Stimulated activated CD4-positive, alpha-beta T cell treated with anti-CD3 and anti-CD28 coated beads, TNF-alpha, amount 100 ng/mL, for 24 hours (primary cell): ENCODE measurements at regions not wholly inside any gene's neighbourhood (a gene's known extent, or its start where the extent isn't known, plus 50 kb on each side); places are given as distances from the start of the nearest gene placed in this dataset.
"Not testable (repeated sequence)": the region's sequence is repeated elsewhere in the genome, so short reads cannot be mapped to it uniquely, and the experiment has no call there.

Experiments
- DNase-seq, 3 experiments: peaks; one replicate each; pipeline ENCODE4 v3.0.0-alpha.2; 2020; ENCODE audit warnings: low read depth in 3 of 3

DNA sequence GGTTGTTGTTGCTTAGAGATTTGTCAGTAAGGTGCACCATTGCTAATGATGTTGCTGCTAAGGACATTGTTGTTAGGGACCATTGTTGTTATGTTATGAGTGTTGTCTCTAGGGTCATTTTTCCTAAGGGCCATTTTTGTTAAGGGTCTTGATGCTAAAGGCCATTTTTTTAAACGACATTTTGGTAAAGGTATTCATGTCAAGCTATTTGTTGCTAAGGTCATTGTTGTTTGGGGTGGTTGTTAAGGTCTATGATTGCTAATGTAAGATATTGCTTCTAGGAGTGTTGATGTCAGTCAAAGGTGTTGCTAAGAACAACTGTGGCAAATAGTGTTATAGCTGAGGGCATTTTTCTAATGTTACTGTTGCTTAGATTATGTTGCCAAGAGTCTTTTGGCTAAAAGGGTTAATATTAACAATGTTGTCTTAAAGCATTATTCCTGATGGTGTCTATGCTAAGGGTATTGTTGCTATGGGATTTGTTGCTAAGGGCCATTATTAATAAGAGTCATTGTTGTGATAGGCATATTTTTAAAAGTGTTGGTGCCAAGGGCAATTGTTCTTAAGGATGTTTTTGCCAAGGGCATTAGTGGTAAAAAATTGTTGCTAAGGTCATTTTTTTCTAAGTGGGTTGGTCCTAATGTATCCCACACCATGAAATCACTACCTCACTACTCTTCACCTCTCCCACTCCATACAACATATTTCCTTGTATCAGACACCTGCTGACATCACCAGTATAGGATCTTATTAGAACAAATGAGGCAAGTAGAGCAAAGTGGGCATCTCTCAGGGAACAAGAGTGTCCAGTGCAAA, 56.2 kb downstream of the SPATA31A6 start:
- DNase-seq, result not testable (repeated sequence)

DNA sequence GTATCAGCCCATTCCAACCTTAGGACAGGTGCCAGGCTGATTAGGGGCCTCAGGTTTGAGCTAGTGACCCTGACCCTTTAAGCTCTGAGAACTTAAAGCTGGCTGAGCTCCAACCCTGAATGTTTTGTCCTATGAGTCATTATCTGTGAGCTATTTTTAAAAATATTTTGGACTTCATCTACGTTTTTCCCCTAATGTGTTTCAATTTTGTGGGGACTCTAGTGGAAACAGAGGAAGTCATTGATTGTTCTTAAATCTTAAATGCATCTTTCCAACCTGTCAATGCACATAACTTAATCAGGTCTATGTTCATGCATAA, 56.8 kb downstream of the SPATA31A6 start:
- not testable (repeated sequence) for DNase-seq

DNA sequence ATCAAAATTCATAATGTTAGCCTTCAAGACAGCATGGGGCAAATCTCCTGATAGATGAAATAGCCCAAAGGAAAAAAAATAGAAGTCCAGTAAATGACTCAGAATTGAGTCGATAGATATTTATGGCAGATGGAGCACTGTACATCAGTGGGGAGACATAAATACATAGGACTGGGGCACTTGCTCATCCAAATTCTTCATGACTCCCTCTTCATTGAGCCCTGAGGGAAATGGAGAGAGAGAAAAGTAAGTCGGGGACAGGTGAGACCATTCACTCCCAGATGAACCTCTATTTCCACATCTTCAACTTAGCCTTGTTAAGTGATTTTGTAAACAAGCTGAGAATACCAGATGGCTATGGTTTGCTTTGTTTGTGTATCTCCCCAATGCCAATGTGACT, 59.8 kb downstream of the SPATA31A6 start:
- DNase-seq, result not testable (repeated sequence)

DNA sequence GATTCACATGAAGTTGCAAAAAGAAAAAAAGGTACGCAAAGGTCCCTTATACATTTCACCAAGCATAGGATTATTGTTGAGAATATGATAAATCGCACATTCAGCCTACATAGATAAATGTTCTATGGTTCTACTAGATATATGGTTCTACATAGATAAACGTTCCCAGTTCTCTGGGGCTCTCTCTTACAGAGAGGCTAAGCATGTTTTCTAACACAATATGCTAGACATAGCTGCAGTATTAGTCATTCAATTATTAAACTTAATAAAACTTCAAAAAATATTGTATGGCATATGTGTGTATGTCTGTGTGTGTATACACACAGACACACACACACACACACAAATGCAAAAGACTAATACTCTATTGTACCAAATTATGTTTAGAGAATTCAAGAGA, 60.4 kb downstream of the SPATA31A6 start:
- not testable (repeated sequence) for DNase-seq

DNA sequence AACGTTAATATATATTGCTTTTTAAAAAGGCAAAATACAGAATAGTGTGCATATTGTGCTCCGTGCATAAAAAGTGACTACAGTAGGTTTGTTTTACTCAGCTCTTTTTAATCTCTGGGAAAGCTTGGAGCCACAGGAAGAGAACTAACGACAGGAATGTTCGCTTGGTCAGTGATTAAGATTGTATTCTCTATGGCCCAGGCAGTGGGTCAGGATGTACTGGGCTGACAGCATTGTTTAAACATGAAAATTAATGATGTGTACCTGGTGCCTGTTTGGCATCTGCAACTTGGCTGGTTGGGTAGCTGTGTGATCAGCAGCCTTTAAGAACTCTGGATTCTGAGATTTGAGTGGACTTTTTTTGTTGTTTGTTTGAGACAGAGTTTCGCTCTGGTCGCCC, 85.3 kb downstream of the SPATA31A6 start:
- not testable (repeated sequence) for DNase-seq

DNA sequence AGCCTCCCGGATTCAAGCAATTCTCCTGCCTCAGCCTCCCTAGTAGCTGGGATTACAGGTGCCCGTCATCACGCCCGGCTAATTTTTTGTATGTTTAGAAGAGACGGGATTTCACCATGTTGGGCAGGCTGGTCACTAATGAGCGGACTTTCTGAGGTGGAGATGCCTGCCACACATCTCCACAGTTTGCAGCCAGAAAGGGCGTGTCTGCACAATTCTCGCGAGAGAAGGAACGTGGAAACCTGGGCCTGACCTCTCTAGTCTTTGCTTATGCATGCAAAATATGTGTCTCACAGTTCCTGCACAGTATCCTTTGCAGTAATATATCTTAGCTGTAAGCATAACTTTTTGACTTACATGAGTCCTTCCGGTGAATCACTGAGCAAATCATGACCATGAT, 85.7 kb downstream of the SPATA31A6 start:
- DNase-seq, result not testable (repeated sequence)

DNA sequence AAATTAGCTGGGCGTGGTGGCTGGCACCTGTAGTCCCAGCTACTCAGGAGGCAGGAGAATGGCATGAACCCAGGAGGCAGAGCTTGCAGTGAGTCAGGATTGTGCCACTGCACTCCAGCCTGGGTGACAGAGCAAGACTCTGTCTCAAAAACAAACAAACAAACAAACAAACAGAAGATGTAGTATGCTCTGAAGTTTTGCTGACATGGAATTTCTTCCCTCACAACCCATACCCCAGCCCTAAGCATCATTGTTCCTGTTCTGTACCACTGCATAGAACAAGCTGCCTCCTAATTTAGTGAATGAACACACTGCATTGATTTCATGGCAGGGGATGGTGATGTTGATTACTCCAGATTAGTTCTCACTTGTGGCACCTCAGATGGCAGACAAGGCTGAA, 89.7 kb downstream of the SPATA31A6 start:
- DNase-seq, result not testable (repeated sequence)

DNA sequence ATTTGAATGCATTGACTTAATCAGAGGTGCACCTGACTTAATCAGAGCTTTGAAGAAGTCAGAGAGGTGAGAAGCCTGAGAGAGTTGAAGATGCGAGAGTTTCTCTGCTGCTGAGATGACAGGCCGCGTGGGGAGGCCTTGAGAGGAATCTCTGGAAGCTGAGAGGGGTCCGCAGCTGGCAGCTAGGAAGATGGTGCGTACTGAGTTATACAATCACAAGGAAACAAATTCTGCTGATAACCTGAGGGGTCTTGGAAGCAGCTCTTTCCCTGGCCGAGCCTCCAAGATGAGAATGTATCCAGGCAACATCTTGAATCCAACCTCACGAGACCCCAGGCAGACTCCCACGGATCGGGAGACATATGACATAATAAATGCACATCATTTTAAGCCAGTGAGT, 91.7 kb downstream of the SPATA31A6 start:
- no peak for DNase-seq

DNA sequence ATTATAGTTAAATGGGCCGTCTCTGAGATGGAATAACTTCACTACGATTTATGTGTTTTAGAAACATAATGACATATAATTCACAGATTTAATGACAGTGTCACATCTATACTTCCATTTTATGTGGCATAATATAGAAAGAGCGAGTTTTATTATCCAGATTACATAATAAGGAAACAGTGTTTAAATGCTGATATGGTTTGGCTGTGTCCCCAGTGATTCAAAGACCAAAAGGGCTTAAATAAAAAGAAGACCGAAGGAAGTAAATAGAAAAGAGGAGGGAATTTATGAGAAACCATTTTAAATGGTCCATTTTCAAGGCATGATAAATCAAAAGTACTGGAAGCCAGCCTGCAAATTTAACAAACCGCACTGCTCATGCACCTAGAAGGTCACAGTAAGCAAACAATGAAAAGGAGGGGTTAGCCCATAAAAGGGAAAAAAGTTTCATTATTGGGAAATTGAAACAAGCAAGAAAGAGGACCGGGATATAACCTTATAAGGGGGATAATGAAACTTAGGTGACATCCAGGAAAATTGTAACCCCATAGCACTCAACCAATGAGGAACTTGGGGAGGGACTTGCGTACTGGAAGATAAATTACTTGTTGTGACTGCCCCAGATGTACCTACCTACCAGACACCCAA, 99.2 kb downstream of the SPATA31A6 start:
- DNase-seq, result not testable (repeated sequence)

DNA sequence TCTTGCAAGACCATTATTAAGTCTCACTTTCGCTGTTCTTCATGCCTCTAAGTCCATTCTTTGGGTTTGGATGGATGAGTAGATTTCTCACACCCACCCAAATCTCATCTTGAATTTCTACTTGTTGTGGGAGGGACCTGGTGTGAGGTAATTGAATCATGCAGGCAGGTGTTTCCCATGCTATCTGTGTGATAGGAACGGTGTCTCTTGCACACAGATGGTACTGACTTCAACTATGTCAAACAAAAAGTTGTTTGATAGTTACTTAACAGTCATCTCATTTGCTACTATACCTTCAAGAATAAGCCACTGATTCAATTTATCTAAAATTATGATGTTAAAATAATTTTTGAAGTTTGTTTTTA, 99.7 kb downstream of the SPATA31A6 start:
- DNase-seq, result not testable (repeated sequence)

DNA sequence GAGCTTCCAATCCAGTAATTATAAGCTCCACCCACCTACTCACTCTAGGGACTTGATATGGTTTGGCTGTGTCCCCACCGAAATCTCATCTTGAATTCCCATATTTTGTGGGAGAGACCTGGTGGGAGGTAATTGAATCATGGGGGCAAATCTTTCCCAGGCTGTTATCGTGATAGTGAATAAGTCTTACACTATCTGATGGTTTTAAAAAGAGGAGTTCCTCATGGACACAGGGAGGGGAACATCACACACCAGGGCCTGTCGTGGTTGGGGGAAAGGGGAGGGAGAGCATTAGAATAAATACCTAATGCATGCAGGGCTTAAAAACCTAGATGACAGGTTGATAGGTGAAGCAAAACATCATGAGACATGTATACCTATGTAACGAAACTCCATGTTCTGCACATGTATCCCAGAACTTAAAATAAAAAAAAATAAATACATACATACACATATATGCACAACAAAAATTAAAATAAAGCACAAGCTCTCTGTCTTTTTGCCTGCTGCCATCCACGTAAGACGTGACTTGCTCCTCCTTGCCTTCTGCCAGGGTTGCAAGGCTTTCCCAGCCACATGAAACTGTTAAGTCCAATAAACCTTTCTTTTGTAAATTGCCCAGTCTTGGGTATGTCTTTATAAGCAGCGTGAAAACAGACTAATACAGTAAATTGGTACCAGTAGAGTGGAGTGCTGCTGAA, 102.8 kb downstream of the SPATA31A6 start:
- not testable (repeated sequence) for DNase-seq

DNA sequence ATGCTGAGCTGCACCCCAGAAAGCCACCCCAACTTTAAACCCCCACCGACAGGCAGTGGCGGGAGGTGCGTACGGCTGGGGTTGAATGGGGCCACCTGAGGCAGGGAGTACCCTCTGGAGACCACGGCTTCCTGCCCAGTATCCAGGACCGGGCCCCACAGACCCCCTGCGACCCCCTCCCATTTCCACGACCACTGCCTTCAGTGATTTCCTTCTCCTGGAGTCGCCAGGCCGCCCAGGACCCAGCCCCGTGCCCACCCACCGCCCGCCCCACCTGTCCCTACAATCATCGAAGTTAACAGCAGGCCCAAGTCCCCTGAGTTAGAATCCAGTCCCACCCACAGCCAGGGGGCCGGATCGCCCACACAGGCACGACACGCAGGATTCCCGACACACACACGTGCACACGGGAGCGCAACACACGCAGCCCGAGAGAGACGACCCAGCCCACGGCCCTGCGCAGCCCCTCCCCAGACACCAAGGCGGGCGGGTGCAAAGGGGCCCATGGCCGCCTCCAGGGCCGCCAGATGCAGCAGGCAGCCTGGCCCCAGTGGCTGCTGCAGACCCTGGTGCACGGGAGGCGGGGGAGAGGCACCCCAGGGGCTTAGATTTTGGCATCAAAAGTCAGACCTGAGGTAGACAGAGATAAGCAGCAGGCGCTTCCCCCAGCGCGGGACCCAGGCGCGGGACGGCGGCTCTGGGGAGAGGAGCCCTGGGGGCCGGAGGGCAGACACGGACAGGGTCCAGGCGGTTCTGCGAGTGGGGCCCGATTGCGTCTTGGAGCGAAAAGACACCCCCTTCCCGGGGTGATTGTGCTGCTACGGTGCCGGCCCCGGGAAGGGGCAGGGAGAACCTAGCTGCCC, 104.8 kb downstream of the SPATA31A6 start:
- DNase-seq, result not testable (repeated sequence)

DNA sequence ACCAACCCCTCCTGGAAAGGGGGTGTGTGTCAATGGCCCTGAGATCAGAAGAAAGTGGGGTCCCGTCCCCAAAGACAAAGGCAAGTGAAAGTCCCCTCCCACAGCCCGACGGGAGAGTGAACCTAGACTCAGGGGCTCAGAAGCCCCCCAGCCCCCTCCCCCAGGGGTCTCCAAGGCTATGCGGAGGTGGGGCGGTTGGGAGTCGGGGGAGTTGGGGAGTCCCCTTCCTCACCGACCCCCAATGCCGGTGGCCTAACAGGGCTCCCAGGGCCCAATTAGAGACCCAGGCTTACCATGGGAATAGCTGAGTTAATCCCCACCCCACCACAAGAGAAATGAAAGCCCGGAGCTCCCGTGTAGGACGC, 105.4 kb downstream of the SPATA31A6 start:
- DNase-seq, result not testable (repeated sequence)

DNA sequence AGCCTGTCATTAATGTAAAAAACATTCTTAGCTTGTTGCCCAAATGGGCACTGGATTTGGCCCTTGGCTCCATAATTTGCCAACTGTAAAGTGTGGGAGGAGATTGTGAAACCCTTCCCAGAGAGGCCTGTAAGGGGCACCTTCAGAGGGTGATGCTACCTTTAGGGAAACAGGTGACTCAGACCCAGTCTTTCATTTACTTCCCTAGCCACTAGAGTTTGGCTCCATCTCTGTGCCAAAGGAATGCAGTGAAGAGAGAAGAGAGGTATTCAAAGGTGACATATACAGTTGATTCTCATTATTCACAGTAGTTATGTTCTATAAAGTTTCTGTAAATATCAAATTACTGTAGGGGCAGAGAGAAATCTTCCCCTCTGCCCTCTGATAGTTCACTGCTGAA, 116.7 kb downstream of the SPATA31A6 start:
- not testable (repeated sequence) for DNase-seq

DNA sequence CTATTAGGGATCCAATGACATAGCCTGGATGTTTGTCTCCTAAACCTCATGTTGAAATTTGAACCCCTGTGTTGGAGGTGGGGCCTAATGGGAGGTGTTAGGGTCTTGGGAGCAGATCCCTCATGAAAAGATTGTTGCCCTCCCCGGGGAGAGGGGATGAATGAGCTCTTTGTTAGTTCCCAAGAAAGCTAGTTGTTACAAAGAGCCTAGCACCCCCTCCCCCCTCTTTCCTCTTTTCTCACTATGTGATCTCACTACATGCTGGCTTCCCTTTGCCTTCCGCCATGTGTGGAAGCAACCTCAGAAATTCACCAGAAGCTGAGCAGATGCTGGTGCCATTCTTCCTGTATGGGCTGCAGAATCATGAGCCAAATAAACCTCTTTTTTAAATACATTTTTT, 123.2 kb downstream of the SPATA31A6 start:
- DNase-seq, result not testable (repeated sequence)

DNA sequence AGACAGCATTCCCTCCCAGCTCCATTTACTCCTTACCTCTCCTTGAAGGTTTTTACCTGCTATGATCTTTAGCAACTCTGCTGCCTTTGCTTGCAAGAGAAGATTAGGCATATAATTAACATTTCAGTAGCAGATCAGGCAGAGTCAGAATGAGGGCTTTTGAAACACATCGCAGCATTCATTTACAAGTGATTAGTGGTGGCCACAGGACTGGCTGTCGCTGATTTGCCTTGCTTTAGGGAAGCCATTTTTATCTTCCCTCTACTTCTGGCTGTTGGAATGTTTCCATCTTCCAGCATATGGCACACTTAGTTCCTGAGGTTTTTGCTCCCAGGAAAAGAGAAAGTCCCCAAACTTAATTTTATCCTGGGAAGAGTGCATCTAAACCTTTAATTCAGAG, 124.0 kb downstream of the SPATA31A6 start:
- DNase-seq, result not testable (repeated sequence)

DNA sequence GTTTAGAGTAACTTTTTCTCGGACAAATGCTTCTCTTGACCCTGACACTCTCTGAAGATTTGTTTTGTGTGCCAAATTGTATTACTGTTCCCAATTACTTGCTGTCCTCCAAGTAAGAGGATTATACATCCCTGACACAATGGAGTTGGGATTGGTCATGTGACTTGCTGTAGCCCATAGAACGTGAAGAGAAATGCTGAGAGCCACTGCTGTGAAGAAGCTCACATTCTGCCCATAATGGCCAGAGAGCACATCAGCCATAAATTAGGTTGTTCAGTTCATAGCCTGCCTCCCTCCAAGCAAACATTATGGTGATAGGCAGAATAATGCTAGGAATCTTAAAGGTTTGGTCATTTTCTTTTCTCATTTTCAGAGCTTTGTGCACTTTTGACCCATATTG, 127.5 kb downstream of the SPATA31A6 start:
- DNase-seq, result not testable (repeated sequence)

DNA sequence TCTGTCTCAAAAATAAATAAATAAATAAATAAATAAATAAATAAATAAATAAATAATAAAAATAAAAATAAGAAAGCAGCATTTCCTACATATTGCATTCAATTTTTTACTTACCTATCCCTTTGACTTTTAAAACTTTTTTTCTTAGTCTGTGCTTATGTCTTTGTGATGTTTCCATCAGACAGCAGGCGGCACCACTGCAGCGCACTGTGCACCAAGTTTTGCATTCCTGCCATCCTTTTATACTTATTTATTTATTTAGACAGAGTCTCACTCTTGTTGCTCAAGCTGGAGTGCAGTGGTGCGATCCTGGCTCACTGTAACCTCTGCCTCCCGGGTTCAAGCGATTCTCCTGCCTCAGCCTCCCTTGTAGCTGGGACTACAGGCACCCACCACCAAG, 132.6 kb downstream of the SPATA31A6 start:
- DNase-seq, result not testable (repeated sequence)

DNA sequence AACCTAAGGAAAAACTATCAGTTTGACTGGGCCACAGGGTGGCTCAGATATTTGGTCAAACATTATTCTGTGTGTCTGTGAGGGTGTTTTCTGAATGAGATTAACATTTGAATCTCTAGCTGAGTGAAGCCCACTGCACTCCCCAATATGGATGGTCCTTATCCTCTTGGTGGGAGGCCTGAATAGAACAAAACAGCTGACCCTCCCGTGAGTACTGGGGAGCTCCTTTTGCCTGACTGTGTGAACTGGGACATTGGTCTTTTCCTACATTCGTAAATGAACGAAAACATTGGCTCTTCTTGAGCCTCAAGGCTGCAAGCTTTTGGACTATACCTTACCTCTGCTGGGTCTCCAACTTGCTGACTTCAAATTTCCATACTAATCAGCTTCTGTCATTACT, 134.2 kb downstream of the SPATA31A6 start:
- DNase-seq, result not testable (repeated sequence)

DNA sequence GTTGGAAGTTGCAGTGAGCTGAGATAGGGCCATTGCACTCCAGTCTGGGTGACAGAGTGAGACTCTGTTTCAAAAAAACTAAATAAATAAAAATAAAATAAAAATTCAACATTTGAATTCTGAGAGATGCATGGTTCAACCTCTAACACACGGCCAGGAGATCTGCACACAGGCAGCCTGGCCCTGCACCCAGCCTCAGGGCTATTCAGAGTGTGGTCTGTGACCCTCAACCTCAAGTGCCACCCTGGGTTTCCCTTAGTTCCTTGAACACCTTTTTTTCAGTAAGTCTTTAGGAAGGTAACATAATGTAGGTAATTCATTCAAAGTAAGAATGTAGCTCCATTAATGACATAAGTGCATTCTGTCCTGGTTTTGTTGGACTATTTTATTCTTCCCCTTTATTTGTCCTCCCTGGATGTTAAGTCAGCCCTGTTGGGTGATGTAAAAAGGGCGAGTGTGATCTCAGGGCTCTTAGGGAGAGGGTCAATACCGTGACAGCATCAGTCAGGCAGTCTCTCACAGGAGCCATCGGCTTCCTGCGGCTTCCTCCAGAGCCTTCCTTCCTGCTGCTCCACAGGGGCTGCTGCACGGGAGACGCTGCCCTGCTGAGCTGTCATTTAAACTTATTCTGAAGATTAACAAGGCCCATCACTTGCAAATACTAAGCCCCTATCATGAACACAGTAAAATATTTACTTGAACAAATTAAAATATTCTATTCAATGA, 139.8 kb downstream of the SPATA31A6 start:
- DNase-seq, result not testable (repeated sequence)

DNA sequence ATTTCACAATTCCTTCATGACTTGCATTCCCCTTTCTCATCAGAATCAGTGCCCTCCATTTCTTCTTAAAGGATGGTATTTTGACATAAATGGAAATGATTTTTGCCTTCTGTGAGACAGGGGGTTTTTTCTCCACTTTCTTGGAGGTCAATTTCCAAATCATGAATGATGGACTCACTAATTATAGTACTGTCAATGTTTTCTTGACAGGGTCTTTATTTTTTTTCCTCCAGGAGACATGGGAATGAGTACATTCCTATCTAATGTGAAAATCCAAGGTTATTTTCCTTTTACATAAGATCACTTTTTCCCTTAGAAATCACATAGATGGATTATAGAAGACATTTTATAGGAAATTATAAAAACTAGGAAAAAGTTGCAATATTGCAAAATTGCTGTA, 141.7 kb downstream of the SPATA31A6 start:
- not testable (repeated sequence) for DNase-seq
